ENCODE measurements at regions not wholly inside any gene's neighbourhood (a gene's known extent, or its start where the extent isn't known, plus 50 kb on each side); places are given as distances from the start of the nearest gene placed in this dataset.

DNA sequence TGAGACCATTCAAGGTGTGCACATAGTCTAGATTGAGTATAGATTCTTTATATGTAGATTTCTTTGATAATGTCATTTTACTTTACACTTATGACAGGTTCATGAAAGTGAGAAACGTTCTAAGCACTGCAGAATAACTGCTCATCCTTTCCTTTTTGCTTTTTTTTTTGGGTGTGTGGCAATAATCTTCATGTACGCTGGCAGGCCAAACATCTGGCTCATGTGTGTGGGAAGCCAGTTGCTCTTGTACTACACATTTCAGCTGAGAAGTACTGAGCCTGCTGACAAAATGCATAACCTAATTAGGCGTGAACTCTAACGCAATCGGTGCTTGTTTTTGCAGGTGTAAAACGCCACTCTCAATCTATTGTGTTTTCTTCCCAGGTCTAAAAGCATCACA is 350.8 kb upstream of the KAZN start:
- TF ChIP-seq POLR2AphosphoS5 (IDR thresholded peaks at IDR 0.05) (no peak), POLR2A (IDR thresholded peaks at IDR 0.05; ENCODE audit: low read depth) (no peak)
- TF ChIP-seq, protein P1, sequence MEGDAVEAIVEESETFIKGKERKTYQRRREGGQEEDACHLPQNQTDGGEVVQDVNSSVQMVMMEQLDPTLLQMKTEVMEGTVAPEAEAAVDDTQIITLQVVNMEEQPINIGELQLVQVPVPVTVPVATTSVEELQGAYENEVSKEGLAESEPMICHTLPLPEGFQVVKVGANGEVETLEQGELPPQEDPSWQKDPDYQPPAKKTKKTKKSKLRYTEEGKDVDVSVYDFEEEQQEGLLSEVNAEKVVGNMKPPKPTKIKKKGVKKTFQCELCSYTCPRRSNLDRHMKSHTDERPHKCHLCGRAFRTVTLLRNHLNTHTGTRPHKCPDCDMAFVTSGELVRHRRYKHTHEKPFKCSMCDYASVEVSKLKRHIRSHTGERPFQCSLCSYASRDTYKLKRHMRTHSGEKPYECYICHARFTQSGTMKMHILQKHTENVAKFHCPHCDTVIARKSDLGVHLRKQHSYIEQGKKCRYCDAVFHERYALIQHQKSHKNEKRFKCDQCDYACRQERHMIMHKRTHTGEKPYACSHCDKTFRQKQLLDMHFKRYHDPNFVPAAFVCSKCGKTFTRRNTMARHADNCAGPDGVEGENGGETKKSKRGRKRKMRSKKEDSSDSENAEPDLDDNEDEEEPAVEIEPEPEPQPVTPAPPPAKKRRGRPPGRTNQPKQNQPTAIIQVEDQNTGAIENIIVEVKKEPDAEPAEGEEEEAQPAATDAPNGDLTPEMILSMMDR (IDR thresholded peaks at IDR 0.05): no peak
